Gastrocnemius medialis (tissue), 4 donors: ENCODE measurements at regions not wholly inside any gene's neighbourhood (a gene's known extent, or its start where the extent isn't known, plus 50 kb on each side); places are given as distances from the start of the nearest gene placed in this dataset.

Experiments used
- ATAC-seq, 2 donors: fragments of 150-250 bp; one replicate each; pipeline ENCODE4 v1.9.1; 2016
- DNase-seq, 2 donors: peaks; one replicate each; pipeline ENCODE4 v3.0.0-alpha.2; 2019
- H3K27ac ChIP-seq, 4 donors: fragments of 200-600 bp; sonication (generic); 1 replicate in 1 of 4; 2 replicates in 3 of 4; pipeline ENCODE4 v1.5.1; 2016 to 2018; ENCODE audit warnings: mild to moderate bottlenecking in 2 of 4, moderate library complexity in 1 of 4
- H3K27me3 ChIP-seq, 3 donors: fragments of 200-600 bp; sonication (generic) in 2 of 3; 1 replicate in 1 of 3; 2 replicates in 2 of 3; pipeline versions ENCODE4 v1.5.1 to v1.6.0; 2016 to 2019; ENCODE audit warnings: mild to moderate bottlenecking in 1 of 3, moderate library complexity in 1 of 3
- H3K36me3 ChIP-seq, 2 donors: fragments of 200-600 bp; sonication (generic) in 1 of 2; one replicate each; pipeline ENCODE4 v1.5.1; 2017 to 2018
- H3K4me1 ChIP-seq, 2 donors: fragments of 200-600 bp; sonication (generic) in 1 of 2; one replicate each; pipeline ENCODE4 v1.5.1; 2016 to 2017; ENCODE audit warnings: mild to moderate bottlenecking in 2 of 2
- H3K4me3 ChIP-seq, 4 donors: fragments of 200-600 bp; sonication (generic) in 3 of 4; 1 replicate in 1 of 4; 2 replicates in 3 of 4; pipeline ENCODE4 v1.5.1; 2016 to 2019; ENCODE audit warnings: mild to moderate bottlenecking in 2 of 4
- H3K9me3 ChIP-seq, 3 donors: fragments of 200-600 bp; sonication (generic) in 2 of 3; 1 replicate in 1 of 3; 2 replicates in 2 of 3; pipeline ENCODE4 v1.5.1; 2016 to 2019
- POLR2A ChIP-seq, 2 donors: fragments of 450-650 bp; IDR thresholded peaks; one replicate each; pipeline ENCODE4 v1.6.1; 2017; ENCODE audit warnings: antibody characterized with exemption in 2 of 2, mild to moderate bottlenecking in 2 of 2, moderate library complexity in 2 of 2
- in situ Hi-C, 4 donors: fragments of 200-750 bp; cut with MboI; loops; one replicate each; pipeline versions ENCODE4 v1.15.0 to v1.8.0; 2017; ENCODE audit warnings: low sequenced_read_pairs in 4 of 4
- intact Hi-C: fragments of 100-400 bp; cut with DNase I; formaldehyde crosslinking; loops from one replicate; pipeline ENCODE4 v1.15.1; 2023; ENCODE audit warnings: low total_unique reads
- TF ChIP-seq, protein P1 (sequence below), 5 experiments: fragments of 450-650 bp in 3 of 5; fragments of 200-600 bp in 2 of 5; sonication (generic) in 2 of 5; IDR thresholded peaks in 4 of 5; conservative IDR thresholded peaks in 1 of 5; 1 replicate in 4 of 5; 2 replicates in 1 of 5; pipeline ENCODE4 v1.5.1; 2016 to 2019; ENCODE audit warnings: antibody characterized with exemption in 5 of 5, mild to moderate bottlenecking in 3 of 5, moderate library complexity in 3 of 5

DNA sequence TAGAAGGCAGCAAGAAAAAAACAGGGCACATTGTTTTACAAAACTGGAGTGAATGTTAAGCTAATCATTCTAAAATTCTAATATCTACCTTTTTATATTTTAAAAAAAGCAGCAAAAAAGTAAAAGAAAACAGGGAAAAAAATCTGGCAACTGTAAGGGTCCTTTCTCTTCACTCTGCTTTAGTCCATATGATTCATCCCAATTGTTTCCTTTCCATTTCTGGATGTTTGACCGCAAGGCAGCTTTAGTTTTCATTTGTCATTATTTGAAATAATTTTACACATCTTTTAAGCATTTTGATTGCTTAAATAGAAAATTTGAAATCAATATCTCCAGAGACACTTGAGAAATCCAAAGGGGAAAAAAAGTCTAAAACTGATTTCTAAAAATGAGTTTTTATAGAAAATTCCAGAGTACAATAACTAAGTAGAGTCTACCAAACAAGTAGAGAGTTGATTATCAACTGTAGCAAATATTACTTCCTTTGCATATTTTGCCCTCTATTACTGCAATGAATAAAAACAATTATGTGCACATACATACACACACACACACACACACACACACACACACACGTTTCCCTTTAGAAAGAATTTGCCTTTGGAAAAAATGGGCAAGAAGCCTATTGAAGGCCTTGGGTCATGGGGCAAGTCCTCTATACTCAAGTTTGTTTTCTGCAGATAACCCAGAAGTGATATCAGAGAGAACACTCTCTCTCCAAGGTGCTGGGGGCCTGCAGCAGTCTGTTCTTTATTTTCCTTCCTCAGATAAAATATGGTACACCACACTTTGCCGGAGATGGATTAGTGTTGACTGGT lies 259.7 kb downstream of the HACE1 start:
- Histone ChIP-seq H3K27ac (no peak overlapping the region), H3K4me3 (no peak overlapping the region), H3K4me1 (no peaks in the 10 kb centered on the region), H3K27me3 (no peaks in the 10 kb centered on the region), H3K36me3 (no peaks in the 10 kb centered on the region), H3K9me3 (no peaks in the 10 kb centered on the region)
- TF ChIP-seq, protein P1, sequence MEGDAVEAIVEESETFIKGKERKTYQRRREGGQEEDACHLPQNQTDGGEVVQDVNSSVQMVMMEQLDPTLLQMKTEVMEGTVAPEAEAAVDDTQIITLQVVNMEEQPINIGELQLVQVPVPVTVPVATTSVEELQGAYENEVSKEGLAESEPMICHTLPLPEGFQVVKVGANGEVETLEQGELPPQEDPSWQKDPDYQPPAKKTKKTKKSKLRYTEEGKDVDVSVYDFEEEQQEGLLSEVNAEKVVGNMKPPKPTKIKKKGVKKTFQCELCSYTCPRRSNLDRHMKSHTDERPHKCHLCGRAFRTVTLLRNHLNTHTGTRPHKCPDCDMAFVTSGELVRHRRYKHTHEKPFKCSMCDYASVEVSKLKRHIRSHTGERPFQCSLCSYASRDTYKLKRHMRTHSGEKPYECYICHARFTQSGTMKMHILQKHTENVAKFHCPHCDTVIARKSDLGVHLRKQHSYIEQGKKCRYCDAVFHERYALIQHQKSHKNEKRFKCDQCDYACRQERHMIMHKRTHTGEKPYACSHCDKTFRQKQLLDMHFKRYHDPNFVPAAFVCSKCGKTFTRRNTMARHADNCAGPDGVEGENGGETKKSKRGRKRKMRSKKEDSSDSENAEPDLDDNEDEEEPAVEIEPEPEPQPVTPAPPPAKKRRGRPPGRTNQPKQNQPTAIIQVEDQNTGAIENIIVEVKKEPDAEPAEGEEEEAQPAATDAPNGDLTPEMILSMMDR (IDR thresholded peaks at IDR 0.05 in 4 of 5, conservative IDR thresholded peaks at IDR 0.05 in 1 of 5), result no peak
- no peak for TF ChIP-seq POLR2A (IDR thresholded peaks at IDR 0.05)
- intact Hi-C loops (no loop called here), in situ Hi-C loops (no loop called here)
- ATAC-seq, result no peak
- DNase-seq, result no peak

DNA sequence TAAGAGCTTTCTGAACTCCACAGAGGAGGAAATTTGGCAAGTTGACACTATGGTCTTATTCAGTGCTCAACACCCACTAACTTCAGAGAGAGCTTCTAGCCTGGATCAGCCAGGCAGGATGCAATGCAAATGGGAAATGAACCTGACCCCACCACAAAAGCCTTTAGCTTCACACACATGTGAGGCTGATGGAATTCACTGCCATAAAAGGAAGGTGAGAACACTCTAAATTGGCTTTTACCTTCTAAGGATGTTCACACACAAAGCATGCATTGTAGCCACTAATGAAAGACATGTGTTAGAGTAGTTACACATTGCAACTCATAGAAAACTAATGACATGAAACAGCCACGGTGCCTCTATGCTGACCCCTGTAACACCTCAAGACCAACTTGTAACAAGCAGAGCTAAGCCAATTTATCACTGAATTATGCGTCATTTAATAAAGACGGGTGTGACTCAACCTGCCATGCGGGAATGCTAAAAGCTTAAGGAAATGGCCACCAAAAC lies 262.1 kb downstream of the HACE1 start:
- ATAC-seq (no peak), DNase-seq (no peak)
- no peak overlapping the region for H3K27ac ChIP-seq
- intact Hi-C loops, result no loop called here
- TF ChIP-seq, protein P1 (IDR thresholded peaks at IDR 0.05 in 4 of 5, conservative IDR thresholded peaks at IDR 0.05 in 1 of 5), result no peak
- no peak for TF ChIP-seq POLR2A (IDR thresholded peaks at IDR 0.05)
- H3K4me3 ChIP-seq, result no peak overlapping the region
- no peaks in the 10 kb centered on the region for H3K36me3 ChIP-seq
- in situ Hi-C loops, result no loop called here
- H3K27me3 ChIP-seq, result no peaks in the 10 kb centered on the region
- no peaks in the 10 kb centered on the region for H3K9me3 ChIP-seq
- no peaks in the 10 kb centered on the region for H3K4me1 ChIP-seq

DNA sequence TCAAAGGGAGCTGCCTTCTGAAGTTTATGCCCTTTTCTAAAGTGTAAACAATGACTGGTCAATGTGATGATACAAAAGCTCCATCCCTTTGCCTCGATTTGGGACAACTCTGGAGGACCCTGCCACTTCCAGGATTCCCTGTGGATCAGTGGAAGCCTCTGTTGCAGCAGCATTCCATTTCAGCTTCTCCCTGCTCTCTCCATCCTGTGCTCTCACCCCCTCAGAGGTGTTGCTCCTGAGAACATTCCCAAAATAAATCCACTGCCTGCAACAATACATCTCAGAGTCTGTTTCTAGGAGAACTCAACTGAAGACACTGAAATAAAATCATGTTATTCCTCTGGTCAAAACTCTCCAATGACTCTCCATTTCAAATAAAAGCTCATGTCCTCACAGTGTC lies 263.6 kb downstream of the HACE1 start:
- Histone ChIP-seq H3K4me1 (no peaks in the 10 kb centered on the region), H3K27ac (no peak overlapping the region), H3K36me3 (no peaks in the 10 kb centered on the region), H3K9me3 (no peaks in the 10 kb centered on the region), H3K27me3 (no peaks in the 10 kb centered on the region), H3K4me3 (no peak overlapping the region)
- ATAC-seq (no peak), DNase-seq (no peak)
- in situ Hi-C loops, result no loop called here
- intact Hi-C loops, result no loop called here
- TF ChIP-seq, protein P1 (IDR thresholded peaks at IDR 0.05 in 4 of 5, conservative IDR thresholded peaks at IDR 0.05 in 1 of 5), result no peak
- no peak for TF ChIP-seq POLR2A (IDR thresholded peaks at IDR 0.05)

DNA sequence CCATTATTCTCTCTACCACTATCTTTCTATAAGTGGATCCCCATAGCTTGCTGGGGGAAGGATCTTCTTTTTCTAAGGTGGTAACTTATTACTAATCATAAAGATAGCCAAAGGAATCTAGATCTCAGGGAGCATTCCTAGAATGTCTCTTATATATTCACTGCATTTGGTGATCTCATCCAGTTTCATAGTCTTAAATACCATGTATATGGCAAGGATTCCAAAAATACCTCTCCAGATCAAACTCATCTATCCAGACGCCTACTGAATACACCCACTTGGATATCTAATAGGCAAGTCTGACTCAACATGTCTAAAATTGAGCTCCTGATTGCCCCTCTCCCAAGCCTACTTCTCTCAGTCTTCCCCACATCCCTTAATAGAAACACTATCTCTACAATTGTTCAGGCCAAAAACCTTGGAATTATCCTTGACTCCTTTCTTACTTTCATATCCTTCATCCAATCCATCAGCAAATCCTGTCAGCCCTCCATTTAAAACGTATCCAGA lies 264.4 kb downstream of the HACE1 start:
- in situ Hi-C loops (no loop called here), intact Hi-C loops (no loop called here)
- no peak for ATAC-seq
- Histone ChIP-seq H3K4me1 (no peaks in the 10 kb centered on the region), H3K9me3 (no peaks in the 10 kb centered on the region), H3K4me3 (no peak overlapping the region), H3K36me3 (no peaks in the 10 kb centered on the region), H3K27me3 (no peaks in the 10 kb centered on the region), H3K27ac (no peak overlapping the region)
- no peak for DNase-seq
- TF ChIP-seq, protein P1 (IDR thresholded peaks at IDR 0.05 in 4 of 5, conservative IDR thresholded peaks at IDR 0.05 in 1 of 5), result no peak
- no peak for TF ChIP-seq POLR2A (IDR thresholded peaks at IDR 0.05)
